ENCODE measurements at regions not wholly inside any gene's neighbourhood (a gene's known extent, or its start where the extent isn't known, plus 50 kb on each side); places are given as distances from the start of the nearest gene placed in this dataset.

GRCh38 chr12:91975891-91976290, 169.8 kb downstream of the BTG1 start:
- in situ Hi-C loops (cut with MboI; ENCODE audit: low sequenced_read_pairs) = no loop called here

GRCh38 chr12:91974541-91975085, 171.0 kb downstream of the BTG1 start:
- in situ Hi-C loops (cut with MboI; ENCODE audit: low sequenced_read_pairs) = no loop called here

GRCh38 chr12:91973813-91974212, 171.8 kb downstream of the BTG1 start:
- in situ Hi-C loops (cut with MboI; ENCODE audit: low sequenced_read_pairs) = no loop called here

GRCh38 chr12:91972896-91973295, 172.8 kb downstream of the BTG1 start:
- in situ Hi-C loops (cut with MboI; ENCODE audit: low sequenced_read_pairs) = no loop called here

GRCh38 chr12:91968777-91969171, 176.9 kb downstream of the BTG1 start:
- in situ Hi-C loops (cut with MboI; ENCODE audit: low sequenced_read_pairs) = no loop called here

GRCh38 chr12:91968076-91968776, 177.4 kb downstream of the BTG1 start:
- in situ Hi-C loops (cut with MboI; ENCODE audit: low sequenced_read_pairs) = no loop called here

GRCh38 chr12:91967590-91967989, 178.1 kb downstream of the BTG1 start:
- in situ Hi-C loops (cut with MboI; ENCODE audit: low sequenced_read_pairs) = no loop called here

- in situ Hi-C loops (cut with MboI; ENCODE audit: low sequenced_read_pairs) = no loop called here
These were observed 179.9 kb downstream of the BTG1 start for GRCh38 chr12:91965781-91966180.

- in situ Hi-C loops (cut with MboI; ENCODE audit: low sequenced_read_pairs) = no loop called here
These were observed 181.1 kb downstream of the BTG1 start for GRCh38 chr12:91964501-91964900.

GRCh38 chr12:91959220-91959619, 186.4 kb downstream of the BTG1 start:
- in situ Hi-C loops (cut with MboI; ENCODE audit: low sequenced_read_pairs) = no loop called here

- in situ Hi-C loops (cut with MboI; ENCODE audit: low sequenced_read_pairs) = no loop called here
These were observed 186.8 kb downstream of the BTG1 start for GRCh38 chr12:91958816-91959215.

GRCh38 chr12:91954747-91955146, 190.9 kb downstream of the BTG1 start:
- in situ Hi-C loops (cut with MboI; ENCODE audit: low sequenced_read_pairs) = no loop called here

- in situ Hi-C loops (cut with MboI; ENCODE audit: low sequenced_read_pairs) = no loop called here
These were observed 191.3 kb downstream of the BTG1 start for GRCh38 chr12:91954326-91954725.

- in situ Hi-C loops (cut with MboI; ENCODE audit: low sequenced_read_pairs) = no loop called here
These were observed 192.7 kb downstream of the BTG1 start for GRCh38 chr12:91952916-91953315.

- in situ Hi-C loops (cut with MboI; ENCODE audit: low sequenced_read_pairs) = no loop called here
These were observed 194.1 kb downstream of the BTG1 start for GRCh38 chr12:91951571-91951970.

GRCh38 chr12:91948504-91948903, 197.1 kb downstream of the BTG1 start:
- in situ Hi-C loops (cut with MboI; ENCODE audit: low sequenced_read_pairs) = no loop called here

- in situ Hi-C loops (cut with MboI; ENCODE audit: low sequenced_read_pairs) = no loop called here
These were observed 198.2 kb downstream of the BTG1 start for GRCh38 chr12:91947459-91947858.

- in situ Hi-C loops (cut with MboI; ENCODE audit: low sequenced_read_pairs) = no loop called here
These were observed 201.0 kb downstream of the BTG1 start for GRCh38 chr12:91944637-91945036.

GRCh38 chr12:91940826-91941570, 204.6 kb downstream of the BTG1 start:
- in situ Hi-C loops (cut with MboI; ENCODE audit: low sequenced_read_pairs) = no loop called here

- in situ Hi-C loops (cut with MboI; ENCODE audit: low sequenced_read_pairs) = no loop called here
These were observed 205.3 kb downstream of the BTG1 start for GRCh38 chr12:91940322-91940721.

GRCh38 chr12:91937706-91938105, 207.9 kb downstream of the BTG1 start:
- in situ Hi-C loops (cut with MboI; ENCODE audit: low sequenced_read_pairs) = no loop called here

GRCh38 chr12:91937009-91937408, 208.6 kb downstream of the BTG1 start:
- in situ Hi-C loops (cut with MboI; ENCODE audit: low sequenced_read_pairs) = no loop called here
